Cerebellar cortex (tissue), 1 donor: ENCODE measurements at regions not wholly inside any gene's neighbourhood (a gene's known extent, or its start where the extent isn't known, plus 50 kb on each side); places are given as distances from the start of the nearest gene placed in this dataset.
"Not testable (repeated sequence)": the region's sequence is repeated elsewhere in the genome, so short reads cannot be mapped to it uniquely, and the experiment has no call there.

ENCODE experiments used
- DNase-seq: peaks from one replicate; pipeline ENCODE4 v3.0.0-alpha.2; 2015; ENCODE audit warnings: low spot score

DNA sequence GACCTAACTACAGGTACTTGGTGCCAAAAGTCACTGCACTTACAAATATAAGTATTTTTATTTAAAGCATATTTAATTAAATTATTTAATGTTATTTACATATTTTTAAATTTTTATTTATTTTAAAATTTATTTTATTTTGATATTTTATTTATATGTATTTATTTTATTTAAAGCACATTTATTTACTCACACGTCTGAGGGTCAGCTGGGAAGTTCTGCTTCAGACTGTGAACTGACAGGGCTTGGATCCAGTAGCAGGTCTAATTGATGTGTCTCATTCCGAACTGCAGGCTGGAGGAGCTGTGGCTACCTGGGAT, 392.5 kb downstream of the GBA3 start:
- no peak for DNase-seq

DNA sequence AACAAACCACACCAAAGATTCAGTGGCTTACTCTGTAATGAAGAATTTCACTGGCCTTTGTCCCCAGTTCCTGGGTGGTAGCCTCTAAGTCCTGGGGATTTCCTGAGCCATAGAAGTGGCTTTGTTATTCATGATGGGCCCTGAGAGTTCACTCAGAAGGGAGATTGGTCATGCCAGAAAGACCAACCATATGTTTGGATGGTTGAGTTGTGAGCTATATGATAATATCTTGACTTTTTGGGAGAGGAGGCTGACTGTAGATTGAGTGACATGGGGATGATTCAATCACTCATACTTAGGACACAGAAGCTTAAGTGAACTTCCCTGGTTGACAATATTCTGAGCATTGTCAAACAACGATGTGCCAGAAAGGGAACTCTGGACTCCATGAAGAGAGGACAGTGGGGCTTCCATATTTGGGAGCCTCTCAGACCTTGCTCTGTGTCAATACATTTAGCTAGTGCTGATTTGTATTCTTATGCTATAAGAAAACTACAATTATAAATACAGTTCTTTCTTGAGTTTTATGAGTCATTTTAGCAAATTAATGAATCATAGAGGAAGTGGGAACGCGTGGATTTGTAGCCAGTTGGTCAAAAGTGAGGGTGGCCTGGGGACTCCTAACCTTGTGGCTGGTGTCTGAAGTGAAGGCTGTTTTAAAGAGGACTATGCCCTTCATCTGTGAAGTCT, 392.0 kb downstream of the GBA3 start:
- no peak for DNase-seq

DNA sequence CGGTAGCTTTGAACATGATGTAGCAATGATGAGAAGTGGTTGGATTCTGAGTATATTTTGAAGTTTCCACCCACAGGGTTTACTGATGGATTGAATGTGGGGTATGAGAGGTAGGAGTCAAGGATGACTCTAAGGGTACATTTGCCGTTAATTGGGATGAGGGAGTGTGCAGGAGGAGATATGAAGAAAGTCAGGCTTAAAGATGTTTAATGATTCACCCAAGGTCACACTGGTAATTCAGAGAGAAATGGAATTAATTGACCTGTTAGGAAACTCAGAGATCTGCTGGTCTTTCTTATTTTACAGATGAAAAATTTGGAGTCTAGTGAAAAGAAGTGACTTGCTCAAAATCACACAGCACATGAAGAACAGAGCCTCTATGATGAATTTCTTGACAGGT, 390.7 kb downstream of the GBA3 start:
- no peak for DNase-seq

DNA sequence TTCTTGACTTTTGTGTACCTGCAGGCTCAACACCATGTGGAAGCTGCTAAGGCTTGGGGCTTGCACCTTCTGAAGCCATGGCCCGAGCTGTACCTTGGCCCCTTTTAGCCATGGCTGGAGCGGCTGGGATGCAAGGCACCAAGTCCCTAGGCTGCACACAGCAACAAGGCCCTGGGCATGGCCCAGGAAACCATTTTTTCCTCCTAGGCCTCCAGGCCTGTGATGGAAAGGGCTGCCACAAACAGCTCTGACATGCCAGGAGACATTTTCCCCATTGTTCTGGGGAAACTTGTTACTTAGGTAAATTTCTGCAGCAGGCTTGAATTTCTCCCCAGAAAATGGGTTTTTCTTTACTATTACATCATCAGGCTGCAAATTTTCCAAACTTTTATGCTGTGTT, 387.4 kb downstream of the GBA3 start:
- not testable (repeated sequence) for DNase-seq

DNA sequence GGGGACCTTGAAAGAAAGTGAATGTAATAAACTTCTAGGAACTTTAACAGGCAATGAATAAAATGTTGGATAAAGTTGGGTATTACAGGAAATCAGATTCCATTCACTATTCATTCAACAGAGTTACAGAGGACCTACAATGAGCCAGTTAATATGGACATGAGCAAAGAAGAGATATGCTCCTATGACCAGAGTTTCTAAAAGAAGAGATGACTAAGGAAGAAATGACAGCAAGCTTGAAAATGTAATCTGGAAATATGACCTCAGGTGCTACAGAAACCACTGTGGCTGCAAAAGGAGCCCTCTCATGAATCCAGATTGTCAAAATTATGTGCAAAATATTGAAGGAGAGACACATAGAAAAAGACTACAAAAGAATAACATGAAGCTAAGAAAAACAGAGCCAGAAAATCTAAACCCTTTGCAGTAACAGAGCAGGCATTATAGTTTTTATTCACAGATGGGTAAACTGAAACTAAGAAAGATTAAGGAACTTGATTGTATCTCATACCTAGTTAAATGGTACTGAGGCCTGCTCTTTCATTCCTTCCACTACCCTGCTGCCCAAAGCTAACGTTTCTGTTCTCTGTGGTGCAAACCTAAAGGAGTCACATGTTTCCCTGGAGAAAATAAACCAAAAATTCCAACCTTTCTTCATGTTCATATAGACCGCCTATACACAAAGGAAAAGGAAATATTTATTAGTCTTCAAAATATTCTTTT, 378.3 kb downstream of the GBA3 start:
- DNase-seq: no peak

DNA sequence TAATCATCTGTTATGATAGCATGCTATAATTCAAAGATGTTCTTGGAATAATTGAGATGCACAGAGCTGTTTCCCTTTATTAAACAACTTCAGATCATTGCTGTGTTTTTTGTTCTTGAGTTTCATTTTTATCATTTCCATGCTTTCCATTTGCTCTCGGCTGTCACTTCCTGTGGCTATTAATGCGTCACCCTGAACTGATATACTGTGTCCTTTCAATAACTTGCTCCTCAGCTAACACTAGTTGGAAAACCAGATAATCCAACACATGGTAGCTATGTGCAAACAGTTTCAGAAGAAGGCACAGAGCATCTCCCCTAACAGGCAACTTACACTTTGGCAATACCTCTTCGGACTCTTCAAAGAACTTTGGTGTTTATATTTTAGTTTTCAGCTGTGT, 376.0 kb downstream of the GBA3 start:
- no peak for DNase-seq

GRCh38 chr4:23068287-23068686, 375.6 kb downstream of the GBA3 start:
- DNase-seq: no peak

- no peak for DNase-seq
Observed at GRCh38 chr4:23062188-23062587, 369.5 kb downstream of the GBA3 start.

GRCh38 chr4:23061431-23061830, 368.7 kb downstream of the GBA3 start:
- no peak for DNase-seq

DNA sequence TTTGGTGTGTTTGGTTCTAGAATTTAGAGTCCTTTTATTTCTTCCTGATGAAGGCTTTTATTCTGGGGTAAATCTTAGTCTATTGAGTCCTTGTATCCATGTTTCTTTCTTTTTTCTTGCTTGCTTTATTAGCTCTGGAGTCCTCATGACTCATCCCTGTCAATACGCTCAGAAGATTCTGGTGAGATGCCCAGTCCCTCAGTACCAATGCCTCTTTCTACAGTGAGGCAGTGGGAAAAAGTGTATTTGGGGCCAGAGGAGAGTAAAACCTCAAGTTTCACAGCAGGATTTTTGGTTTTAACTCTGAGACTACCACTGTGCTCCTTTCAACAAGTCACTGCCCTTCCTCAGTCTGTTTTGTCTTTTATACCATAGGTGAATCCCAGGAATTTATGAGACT, 368.0 kb downstream of the GBA3 start:
- DNase-seq: peak; percentile 1

GRCh38 chr4:23058165-23058776, 365.5 kb downstream of the GBA3 start:
- DNase-seq: no peak

GRCh38 chr4:23041501-23041900, 348.8 kb downstream of the GBA3 start:
- DNase-seq: no peak

GRCh38 chr4:23040539-23040938, 347.8 kb downstream of the GBA3 start:
- DNase-seq: no peak

DNA sequence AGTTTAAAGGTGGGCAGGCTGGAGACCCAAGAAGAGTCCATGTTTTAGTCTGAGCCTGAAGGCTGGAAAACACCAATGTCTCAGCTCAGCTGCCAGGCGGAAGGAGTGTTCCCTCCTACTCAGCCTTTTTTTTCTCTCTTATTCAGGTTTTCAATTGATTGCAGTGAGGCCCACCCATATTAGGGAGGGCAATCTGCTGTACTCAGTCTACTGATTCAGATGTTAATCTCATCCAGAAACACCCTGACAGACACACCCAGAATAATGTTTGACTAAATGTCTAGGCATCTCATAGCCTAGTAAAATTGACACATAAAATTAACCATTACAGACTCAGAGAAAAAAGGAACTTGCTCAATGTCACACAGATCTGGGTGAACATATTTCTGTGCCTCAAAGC, 347.1 kb downstream of the GBA3 start:
- no peak for DNase-seq

DNA sequence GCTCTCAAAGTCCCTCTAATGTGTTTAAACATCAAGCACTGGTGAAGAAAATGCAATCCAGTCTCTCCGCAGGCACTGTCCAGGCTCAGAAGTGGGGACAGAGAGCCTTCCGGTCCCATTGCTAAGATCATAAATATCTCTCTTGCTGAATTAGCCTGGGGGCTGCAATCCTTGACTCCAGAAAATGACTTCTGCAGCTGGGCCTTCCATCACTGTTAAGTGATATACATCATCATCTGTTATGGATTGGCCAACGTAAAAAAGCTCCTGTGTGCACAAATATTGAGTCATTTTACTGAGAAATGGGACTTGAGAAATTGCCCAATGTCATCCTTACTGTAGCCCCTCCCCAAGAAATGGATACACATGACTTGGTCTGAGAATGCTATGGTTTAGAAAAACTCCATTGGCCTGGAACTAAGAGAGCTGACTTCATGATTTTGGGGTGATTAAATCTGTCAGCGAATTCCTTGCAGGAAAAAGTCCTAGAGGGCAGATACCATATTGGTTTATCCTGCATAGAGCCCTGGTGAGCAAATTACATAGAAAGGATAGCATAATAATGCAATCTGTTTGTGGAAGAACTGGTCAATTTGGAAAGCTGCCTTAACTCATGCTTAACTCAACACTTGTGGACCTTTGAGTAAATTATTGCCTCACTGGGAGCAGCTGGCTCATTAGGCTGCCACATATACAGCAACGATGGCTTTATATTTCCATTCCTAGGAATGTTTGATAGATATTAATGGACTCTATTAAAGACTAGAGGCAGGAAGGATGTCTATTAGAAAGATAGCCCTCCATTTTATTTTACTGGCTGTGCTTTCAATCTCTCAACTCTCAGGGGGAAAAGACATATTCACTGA, 346.1 kb downstream of the GBA3 start:
- no peak for DNase-seq

DNA sequence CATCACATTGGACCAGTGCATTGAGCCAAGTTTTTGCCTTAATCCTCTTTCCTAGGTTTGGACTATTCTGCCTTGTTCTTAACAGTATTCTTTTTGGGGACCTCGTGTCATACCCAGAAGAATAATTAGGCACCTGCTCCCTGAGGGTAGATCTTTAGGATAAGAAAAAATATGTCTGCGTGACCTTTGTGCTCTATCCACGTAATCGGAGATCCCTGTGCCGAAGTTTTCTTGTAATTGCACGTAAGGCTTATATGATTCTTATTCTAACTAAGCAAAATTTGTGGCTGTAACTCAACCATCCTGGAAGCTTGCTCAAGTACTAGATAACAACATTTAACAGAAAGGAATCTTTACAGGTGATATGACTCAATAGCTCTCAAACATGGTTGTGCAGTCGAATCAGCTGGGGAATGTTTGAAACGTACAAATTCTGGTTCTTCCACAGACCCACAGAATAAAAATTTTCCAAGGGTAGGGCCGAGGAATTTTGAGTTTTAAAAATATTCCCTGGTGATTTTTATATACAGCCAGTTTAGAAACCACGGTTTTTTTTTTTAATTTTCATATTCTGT, 344.3 kb downstream of the GBA3 start:
- no peak for DNase-seq

- no peak for DNase-seq
Observed at GRCh38 chr4:23036503-23036902, 343.8 kb downstream of the GBA3 start.

DNA sequence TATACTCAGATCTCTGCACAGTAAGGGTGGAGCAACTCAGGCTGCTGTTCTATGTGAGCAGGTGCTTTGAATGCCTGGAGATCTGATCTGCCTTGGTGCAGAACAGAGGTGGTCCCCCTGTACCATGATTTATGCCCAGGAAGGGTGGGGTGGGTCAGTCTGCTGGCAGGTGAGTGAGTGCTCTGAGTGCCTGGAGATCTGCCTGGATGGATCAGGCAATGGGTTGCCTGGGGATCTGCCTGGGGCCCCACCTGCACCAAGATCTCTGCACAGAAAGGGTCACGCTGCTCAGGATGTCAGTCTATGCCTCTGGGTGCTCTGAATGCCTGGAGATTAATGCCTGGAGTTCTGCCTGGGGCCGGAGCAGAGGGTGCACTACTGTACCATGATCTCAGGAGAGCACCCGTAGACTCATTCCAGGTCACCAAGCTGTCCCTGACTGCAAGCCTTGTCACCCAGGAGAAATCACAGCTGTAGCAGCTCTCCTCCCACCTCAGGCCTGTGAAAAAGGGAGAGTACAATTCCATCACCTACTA, 342.9 kb downstream of the GBA3 start:
- no peak for DNase-seq

DNA sequence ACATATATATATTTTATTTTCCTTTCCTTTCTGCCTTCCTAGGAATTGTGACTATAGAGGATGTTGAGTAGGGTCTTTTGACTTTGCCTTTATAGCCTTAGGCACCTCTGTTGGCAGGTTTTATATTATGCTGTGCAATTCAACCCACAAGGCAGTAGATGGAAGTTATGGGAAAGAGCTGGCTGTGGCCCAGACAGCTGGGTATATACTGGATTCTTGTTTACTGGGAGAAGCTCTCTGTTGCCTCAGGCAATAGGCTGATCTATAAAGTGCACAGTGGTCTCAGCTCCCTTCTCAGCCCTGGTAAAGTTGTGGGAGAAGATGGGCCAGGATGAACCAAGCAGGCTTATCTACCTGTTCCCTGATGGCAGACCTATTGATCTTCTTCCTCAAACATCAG, 342.0 kb downstream of the GBA3 start:
- DNase-seq: no peak

- DNase-seq: no peak
Observed at GRCh38 chr4:23033796-23034195, 341.1 kb downstream of the GBA3 start.

DNA sequence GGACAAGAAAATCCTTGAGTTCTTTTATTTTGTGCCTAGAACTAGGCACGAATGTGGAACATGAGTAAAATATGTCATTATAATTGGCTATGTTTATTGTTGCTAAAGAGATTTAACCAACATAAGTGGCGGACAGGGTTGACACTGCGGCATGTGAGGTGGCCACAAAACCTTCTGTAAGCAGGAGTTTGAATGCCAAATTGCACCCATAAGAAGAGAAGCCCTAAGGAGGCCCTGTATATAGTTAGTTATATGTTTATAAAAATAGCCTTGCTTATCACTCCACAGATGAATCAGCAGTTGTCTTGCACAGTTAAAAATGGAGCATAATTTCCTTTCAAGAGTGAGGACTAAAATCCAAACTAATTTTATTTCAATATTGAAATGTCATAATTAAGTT, 336.1 kb downstream of the GBA3 start:
- DNase-seq: no peak

- DNase-seq: no peak
Observed at GRCh38 chr4:23023666-23024065, 330.9 kb downstream of the GBA3 start.
